Choroid plexus epithelial cell (primary cell): ENCODE measurements at regions not wholly inside any gene's neighbourhood (a gene's known extent, or its start where the extent isn't known, plus 50 kb on each side); places are given as distances from the start of the nearest gene placed in this dataset.
"Not testable (repeated sequence)": the region's sequence is repeated elsewhere in the genome, so short reads cannot be mapped to it uniquely, and the experiment has no call there.

Source experiments
- DNase-seq: peaks from one replicate; pipeline ENCODE4 v3.0.0-alpha.2; 2010; ENCODE audit warnings: low read depth
- H3K4me3 ChIP-seq: 2 replicates; pipeline ENCODE4 v1.5.1; 2011; ENCODE audit warnings: low read depth, mild to moderate bottlenecking, control low read depth, low read length, moderate library complexity
- CTCF ChIP-seq: conservative IDR thresholded peaks from 2 replicates; pipeline ENCODE4 v1.5.1; 2011; ENCODE audit warnings: low read depth, mild to moderate bottlenecking, control low read depth, inconsistent platforms, low read length, moderate library complexity

GRCh38 chr6:167235005-167235404, 56.1 kb upstream of the UNC93A start:
- no peak for TF ChIP-seq CTCF
- H3K4me3 ChIP-seq: no peak overlapping the region
- no peak for DNase-seq

- TF ChIP-seq CTCF: no peak
- DNase-seq: no peak
- no peak overlapping the region for H3K4me3 ChIP-seq
These were observed 55.5 kb upstream of the UNC93A start for GRCh38 chr6:167235421-167236238.

DNA sequence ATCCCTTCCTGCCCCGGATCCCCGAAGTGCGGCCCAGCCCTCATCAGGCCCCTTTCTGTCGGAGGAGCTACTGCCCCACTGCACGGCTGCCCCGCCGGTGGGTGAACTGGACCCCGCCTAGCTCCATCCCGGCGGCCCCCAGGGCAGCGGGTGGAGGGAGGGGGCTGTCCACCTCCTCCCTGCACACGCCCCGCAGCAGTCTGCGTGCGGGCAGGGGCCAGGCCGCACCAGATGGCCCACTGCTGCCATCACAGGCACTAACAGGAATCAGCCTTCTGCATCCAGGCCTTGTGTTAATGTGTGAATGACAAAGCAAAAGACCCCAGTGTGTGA, 54.9 kb upstream of the UNC93A start:
- DNase-seq: no peak
- no peak overlapping the region for H3K4me3 ChIP-seq
- no peak for TF ChIP-seq CTCF

DNA sequence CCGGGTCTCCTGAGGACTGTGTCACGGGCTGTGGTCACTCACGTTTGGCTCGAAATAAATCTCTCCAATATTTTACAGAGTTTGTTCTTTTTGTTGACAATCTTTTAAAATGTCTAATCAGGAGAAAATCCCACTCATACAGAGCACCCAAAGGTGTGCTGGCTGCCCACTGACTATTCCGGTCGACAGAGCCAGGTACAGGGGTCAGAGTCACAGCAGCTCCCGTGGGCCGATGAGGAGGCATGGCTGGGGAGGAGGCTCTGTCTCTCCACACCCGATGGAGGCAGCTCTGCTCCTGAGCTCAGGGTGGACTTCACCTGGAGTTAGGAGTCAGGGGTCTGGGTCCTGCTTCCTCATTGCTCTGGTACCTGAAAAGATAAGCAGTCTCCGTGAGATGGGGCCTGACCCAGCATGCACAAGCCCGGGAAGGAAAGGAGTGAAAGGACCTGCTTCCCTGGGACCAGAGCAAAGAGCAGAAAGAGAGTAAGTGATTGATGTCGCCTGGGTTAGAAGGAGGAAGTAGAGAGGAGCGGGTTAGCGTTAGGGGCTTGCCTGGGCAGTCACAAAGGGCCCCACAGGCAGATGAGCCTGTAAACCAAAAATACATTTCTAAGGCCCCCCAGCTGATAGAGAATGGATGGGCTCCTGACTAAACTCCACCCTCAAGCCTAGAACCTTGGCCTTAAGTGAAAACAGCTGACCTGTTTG, 53.5 kb upstream of the UNC93A start:
- H3K4me3 ChIP-seq: no peak overlapping the region
- TF ChIP-seq CTCF: no peak
- DNase-seq: no peak

- H3K4me3 ChIP-seq: no peak overlapping the region
- no peak for TF ChIP-seq CTCF
- DNase-seq: no peak
These were observed 52.9 kb upstream of the UNC93A start for GRCh38 chr6:167238146-167238693.

DNA sequence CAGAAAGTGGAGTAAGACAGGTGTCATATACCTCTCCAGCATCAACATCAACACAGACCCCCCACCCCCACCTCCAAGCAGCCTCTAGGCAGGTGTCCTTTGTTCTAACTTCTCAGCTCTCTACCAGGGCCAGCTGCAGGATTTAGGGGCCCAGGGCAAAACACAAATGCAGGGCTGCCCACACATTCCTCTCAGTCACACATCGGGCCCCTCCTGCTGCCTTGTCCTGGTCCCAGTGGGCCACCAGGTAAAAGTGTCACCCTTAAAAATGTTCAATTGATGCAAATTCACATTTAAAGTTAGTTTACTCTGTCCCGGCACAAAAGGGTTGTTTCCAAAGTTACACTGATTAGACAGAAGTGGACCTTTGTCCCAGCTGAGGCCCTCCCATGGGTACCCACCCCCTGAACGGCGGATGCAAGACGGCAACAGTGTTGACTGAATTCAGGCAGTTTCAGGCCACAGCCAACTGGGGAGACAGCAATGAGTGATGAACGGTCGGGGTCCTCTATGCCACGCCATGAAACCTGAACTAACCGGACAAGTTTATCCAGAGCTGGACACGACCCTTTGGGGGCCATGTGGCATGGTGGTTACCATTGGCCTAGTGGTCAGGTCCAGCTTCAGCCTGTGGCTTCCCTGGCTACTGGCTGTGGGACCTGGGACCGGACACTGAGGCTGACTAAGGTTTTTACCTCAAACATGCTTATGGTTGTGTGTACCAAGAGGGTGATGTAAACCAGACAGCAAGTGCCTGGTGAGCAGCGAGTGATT, 52.2 kb upstream of the UNC93A start:
- DNase-seq: no peak
- no peak overlapping the region for H3K4me3 ChIP-seq
- TF ChIP-seq CTCF: no peak

- not testable (repeated sequence) for H3K4me3 ChIP-seq, DNase-seq
These were observed 51.6 kb upstream of the UNC93A start for GRCh38 chr6:167239470-167239869.
